ENCODE measurements at regions not wholly inside any gene's neighbourhood (a gene's known extent, or its start where the extent isn't known, plus 50 kb on each side); places are given as distances from the start of the nearest gene placed in this dataset.
"Not testable (repeated sequence)": the region's sequence is repeated elsewhere in the genome, so short reads cannot be mapped to it uniquely, and the experiment has no call there.

DNA sequence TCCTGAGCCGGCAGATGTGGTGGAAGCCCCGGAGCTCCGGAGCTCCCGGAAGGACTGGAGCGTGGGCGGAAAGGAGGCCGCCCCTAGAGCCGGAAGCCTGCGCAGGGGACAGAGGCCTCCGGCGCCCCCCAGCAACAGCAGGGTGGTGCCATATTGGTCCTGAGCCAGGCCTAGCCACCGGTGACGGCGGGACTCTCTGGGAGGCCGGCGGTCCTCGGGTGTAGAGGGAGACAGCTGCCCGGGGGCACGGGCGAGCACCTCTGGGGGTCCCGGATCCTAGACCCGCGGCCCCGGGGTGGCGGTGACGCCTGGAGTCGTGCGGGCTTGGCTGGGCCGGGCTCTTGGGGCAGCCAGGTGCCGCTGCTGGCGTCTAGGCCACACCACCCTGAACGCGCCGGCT, 1472.2 kb downstream of the FOXD4L5 start:
- not testable (repeated sequence) for DNase-seq (ENCODE audit: low read depth)

DNA sequence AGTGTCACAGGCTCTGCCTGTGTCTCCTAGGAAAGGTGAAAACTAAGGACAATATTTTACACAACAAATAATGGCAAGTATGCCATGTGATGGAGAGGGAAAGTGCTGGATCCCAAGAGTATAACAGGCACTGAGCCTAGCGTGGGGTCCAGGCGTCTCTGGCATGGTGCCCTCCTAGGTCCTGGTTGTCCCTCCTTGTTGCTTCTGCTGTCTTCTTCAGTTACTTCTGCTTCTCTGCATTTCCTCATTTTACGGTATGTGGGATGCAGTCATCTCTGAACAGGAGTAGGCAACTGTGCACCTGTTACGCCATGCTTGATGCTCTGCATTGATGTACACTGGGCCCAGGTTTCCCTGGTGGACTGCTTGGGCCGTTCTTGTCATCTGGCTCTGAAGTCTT, 1480.8 kb downstream of the FOXD4L5 start:
- not testable (repeated sequence) for DNase-seq (ENCODE audit: low read depth)

DNA sequence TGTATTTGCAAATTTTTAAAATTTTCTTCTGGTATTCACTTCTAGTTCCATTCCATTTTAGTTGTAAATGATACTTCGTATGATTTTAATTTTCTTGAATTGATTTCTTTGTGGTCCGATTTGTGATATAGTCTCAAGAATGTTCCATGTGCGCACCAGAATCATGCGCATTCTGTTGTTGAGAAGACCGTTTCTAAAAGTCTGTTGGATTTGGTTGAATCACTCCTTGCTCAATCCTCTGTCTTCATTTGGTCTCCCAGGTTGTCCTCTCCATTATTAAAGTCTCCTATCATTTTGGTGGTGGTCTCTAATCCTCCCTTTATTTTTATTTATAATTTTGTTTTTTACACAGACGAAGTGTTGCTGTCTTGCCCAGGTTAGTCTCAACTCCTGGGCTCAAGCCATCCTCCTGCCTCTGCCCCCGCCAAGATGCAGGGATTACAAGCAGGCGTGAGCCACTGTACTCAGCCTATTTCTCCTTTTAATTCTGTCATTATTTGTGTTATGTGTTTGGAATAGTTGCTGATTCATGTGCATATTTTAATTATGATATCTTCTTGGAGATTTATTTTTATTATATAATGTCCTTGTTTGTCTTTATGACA, 1490.8 kb downstream of the FOXD4L5 start:
- not testable (repeated sequence) for DNase-seq (ENCODE audit: low read depth)

DNA sequence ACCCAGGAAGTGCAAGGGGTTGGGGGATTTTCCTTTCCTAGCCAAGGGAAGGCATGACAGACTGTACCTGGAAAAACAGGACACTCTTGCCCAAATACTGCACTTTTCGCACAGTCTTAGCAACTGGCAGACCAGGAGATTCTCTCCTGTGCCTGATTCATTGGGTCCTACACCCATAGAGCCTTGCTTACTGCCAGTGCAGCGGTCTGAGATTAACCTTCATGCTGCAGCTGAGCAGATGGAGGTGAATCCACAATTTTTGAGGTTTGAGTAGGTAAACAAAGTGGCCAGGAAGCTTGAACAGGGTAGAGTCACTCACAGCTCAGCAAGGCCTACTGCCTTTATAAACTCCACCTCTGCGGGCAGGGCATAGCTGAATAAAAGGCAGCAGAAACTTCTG, 1497.6 kb downstream of the FOXD4L5 start:
- DNase-seq (ENCODE audit: low read depth), result not testable (repeated sequence)

DNA sequence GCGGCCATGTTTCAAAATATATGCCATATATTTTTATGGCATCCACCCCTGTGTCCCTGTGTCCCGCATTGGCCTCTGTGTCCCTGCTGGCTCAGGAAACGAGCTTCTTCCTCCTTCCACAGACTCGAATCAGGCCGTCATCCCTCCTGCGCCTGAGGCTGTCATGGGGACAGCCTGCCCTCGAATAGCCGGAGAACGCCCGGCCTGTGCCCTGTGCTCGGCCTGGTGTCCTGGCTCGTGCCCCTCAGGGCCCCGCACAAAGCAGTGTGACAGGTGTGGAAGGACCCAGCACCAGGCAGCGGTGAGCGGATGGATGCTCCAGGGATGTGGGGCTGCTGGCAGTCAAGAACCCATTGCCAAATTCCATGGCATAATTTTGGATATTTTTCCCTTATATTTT, 1500.0 kb downstream of the FOXD4L5 start:
- not testable (repeated sequence) for DNase-seq (ENCODE audit: low read depth)

DNA sequence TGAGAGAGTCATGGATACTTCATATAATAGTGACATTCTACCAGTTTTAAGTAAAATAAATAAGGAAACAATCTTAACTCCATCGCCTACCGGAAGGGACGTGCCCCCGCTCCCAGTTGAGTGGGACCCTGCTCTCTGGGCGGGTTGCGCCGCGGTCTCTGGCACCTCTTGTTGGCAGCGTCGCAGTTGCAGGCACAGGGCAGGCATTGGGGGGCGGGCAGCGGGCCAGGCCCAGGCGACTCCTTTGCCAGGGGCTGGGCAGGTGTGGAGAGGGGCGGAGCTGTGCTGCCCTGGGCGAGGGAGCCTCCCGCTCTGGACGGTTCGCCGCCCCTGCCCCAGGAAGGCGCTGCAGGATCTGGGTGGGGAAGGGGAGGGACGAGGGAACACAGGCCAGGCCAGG, 1500.6 kb downstream of the FOXD4L5 start:
- DNase-seq (ENCODE audit: low read depth), result not testable (repeated sequence)

DNA sequence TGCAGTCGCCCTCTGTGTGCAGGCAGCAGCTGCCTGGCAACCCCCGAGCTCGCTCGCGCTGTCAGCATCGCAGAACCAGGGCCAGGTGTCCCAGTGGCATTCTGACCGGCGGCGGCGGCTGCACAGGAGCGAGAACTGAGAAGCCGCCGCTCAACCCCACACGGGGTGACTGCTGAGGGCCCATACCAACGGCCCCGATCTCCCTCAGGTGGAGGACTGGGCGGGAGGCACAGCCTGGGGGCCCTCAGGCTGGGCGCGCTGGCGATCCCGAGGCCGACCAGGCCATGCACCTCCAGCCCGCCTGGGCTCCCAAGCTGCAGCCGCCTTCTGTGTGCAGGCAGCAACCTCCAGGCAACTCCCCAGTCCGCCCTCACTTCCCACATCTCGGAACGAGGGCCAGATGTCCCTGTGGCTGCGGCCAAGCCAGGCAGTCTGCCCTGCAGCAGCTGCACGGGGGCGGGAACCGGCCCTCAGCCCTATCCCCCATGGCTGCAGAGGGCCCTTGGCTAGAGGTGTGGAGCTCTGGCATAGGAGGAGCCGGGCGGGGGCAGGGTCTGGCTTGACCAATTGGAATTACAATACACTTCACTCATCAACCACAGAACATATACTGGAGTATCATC, 1503.1 kb downstream of the FOXD4L5 start:
- not testable (repeated sequence) for DNase-seq (ENCODE audit: low read depth)

DNA sequence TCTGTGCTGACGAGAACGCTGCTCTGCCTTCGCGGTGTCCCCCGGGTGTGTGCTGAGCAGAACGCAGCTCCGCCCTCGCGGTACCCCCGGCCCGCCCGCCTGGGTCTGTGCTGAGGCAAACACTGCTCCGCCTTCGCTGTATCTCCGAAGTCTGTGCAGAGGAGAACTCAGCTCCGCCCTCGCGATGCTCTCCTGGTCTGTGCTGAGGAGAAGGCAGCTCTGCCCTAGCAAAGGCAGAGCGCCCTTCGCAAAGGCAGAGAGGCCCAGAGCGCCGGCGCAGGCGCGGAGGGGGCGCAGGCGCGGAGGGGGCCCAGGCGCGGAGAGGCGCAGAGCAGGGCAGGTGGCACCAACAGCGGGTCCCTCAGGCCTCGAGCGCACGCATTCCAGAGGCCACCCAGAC, 1503.6 kb downstream of the FOXD4L5 start:
- DNase-seq (ENCODE audit: low read depth), result peak; percentile 1

DNA sequence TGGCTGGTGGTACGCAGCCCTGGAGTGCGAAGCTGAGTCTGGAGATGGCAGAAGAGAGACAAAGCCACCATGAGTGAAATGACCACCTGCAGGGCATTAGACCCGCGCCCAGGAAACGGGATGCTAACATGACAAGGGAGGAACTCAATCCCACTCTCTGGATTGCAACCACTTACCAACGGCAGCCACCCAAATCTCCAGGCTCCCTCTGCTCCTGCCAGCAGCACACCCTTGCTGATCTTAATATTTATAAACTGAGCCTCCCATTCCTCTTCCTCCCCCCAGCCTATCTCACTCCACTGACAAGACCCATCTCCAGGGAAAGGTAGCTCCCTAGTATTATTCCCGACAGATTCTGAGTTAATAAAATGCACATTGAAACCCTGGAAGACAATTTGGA, 1508.8 kb downstream of the FOXD4L5 start:
- DNase-seq (ENCODE audit: low read depth), result not testable (repeated sequence)

DNA sequence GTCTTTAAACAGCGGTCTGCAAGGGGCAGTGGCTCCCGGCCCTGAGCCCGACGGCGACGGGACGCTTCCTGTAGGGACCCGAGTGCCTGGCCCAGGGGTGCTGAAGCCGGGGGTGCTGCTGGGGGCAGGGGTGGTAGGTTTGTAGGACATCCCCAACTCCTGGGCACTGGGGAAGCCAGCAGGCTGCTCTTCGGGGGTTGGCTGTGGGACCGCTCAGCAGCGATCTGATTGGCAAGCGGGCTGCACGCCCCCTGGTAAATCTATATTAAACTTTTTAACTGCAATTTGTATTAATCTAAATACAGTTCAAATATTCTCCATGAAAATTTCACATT, 1510.0 kb downstream of the FOXD4L5 start:
- not testable (repeated sequence) for DNase-seq (ENCODE audit: low read depth)

DNA sequence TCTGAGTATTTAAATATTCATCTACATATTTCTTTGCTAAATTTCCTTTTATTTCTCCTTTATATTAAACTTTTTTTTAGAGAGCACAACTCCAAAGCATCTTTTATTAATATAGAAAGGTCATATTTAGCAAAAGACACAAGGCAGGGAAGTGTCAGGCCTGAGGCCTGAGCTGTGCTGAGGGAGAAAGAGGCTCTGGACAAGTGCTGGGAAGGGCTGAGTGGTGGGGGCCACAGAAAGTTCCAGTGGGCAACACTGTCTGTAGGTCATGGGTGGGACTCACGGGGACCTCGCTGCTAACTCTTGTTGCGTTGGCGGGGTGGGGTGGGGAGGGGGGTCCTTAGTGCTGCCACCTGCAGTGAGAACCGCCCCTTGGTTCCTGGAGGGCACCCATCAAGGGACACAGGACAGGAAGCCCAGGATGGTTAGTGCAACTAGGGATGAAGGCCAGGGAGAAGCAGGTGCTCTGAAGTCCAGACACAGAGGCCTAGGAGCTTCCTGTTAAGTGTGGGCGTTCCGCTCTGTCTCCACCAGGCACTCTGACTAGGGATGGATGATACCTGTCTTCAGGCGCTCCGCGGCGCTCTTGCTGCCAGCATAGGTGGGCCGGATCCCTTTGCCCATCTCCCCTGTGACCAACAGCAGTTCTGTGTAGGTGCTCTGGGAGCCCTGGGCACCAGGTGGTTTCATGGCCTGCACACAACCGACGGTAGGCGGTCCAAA, 1510.5 kb downstream of the FOXD4L5 start:
- not testable (repeated sequence) for DNase-seq (ENCODE audit: low read depth)

DNA sequence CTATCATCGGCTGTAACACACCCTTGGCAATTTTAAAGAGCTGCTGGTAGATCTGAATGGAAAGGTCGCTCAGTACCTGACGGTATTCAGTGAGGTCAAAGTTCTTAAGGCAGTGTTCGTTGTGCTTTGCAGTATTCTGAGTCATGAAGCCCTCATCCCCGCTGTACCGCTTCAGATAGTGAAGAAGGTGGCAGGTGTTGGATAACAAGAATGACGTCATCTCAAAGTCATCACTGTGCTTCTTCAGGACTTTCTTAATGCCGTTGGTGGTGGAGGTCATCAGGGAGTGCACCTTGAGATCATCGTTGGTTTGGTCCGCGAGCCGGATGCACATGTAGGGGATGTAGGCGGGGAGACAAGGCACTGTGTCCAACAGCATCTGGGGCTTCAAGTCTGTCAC, 1522.8 kb downstream of the FOXD4L5 start:
- DNase-seq (ENCODE audit: low read depth), result not testable (repeated sequence)

DNA sequence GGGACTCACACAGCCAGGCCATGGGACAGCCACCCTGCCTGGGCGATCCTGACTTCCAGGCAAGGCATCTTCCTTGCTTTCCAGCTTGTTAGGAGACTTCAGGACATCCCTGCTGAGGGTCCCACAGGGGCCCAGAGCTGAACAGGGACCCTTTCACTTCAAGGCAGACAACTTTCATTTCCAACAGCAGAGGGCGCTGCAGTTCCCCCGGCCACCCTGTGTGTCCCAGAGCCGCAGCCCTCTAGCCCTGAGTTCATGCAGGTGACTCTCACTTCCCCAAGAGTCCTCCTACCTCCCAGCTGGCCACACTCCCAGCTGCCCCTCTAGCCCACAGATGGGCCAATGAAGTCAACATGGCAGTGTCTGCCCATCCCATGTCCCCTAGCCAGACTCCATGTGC, 1556.0 kb downstream of the FOXD4L5 start:
- not testable (repeated sequence) for DNase-seq (ENCODE audit: low read depth)

DNA sequence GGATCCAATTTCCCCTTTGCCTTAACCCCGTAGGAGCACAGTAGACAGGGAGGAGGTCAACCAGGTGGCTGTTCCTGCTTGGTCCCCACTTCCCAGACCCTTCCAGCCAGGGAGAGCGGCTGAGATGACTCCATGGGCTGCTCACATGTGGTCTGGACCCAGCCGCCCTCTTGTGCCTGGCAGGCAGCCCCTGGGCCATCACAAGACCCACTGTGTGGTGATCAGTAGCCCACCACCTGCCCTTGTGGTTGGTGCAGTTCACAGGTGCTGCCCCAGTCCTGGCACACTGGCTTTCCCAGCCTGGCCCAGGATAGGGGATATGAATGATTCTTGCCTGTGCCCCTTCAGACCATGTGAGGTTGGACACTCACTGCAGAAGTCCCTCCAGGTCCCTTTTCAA, 1556.7 kb downstream of the FOXD4L5 start:
- no peak for DNase-seq (ENCODE audit: low read depth)

DNA sequence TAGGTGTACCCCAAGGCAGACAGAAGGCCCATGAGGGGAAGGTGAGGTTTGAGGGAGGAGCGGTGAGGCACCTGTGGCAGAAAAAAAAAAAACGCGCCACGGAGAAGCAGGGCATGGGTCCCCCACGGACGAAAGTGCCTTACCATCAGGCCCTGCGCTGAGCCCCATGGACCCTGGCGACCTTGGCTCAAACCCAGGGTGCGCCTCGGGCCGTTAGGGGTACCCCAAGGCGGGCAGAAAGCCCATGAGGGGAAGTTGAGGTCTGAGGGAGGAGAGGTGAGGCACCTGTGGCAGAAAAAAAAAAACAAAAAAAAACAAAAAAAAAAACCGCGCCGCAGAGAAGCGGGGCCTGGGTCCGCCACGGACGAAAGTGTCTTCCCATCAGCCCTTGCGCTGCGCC, 1576.7 kb downstream of the FOXD4L5 start:
- DNase-seq (ENCODE audit: low read depth), result not testable (repeated sequence)

DNA sequence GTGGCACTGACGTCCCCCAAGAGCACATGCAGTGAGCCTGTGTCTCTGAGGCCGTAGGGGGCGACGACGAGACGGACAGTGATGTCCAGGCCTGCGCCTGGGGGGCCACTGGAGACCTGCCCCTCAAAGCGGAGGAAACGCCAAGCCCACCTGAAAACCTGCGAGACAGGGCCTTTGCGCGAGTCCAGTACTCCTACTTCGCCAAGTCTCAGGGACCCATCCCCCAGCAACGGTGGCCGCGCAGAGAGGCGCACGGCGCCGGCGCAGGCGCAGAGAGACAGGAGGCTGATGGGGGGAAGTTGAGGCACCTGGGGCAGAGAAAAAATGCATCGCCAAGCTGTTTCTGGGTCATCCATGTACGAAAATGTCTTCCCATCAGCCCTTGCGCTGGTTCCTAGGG, 1580.6 kb downstream of the FOXD4L5 start:
- not testable (repeated sequence) for DNase-seq (ENCODE audit: low read depth)

DNA sequence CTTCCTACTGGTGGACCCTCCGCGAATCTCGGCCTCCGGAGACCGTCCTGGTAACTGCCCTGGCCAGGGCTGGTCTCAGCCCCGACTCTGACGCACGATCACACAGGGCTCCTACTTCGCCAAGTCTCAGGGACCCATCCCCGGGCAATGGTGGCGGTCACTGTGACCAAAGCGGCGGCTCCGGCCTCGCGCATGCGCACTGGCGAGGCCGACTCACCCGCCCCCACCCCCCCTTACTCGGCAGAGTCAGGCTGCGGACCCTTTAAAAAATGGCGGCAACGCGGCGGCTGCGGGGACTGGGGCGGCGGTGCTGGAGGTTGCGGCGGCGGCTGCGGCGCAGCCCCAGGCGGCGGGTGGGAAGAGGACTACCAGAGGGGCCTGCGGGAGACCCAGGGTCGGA, 1581.3 kb downstream of the FOXD4L5 start:
- DNase-seq (ENCODE audit: low read depth), result peak; percentile 15

DNA sequence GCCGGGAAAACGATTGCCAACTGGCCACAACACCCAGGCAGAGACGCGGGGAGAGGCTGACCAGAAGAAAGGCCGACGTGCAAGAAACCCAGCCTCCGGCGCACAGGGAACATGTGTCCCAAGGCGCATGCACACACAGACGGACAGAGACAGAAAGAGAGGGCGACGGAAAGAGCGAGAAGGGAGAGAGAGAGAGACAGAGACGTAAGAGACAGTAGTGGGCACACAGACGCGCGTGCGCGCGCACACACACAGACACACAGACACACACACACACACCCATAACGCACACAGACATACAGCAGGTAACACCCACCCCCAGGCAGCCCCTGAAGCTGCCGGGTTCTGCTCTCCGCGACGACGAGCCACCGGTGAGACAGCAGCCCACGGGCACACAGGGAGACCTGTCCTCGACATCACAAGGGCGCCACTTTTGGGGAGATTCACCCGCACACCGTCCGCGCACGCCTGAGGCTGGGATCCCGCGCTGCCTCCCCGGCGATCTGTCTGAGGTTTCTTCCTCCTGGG, 1581.8 kb downstream of the FOXD4L5 start:
- not testable (repeated sequence) for DNase-seq (ENCODE audit: low read depth)
